HCT116 (cell line): ENCODE measurements at regions not wholly inside any gene's neighbourhood (a gene's known extent, or its start where the extent isn't known, plus 50 kb on each side); places are given as distances from the start of the nearest gene placed in this dataset.

Experiments
- ATAC-seq: fragments of 200-7000 bp; cut with Tn5 transposase; 2 replicates; pipeline ENCODE4 v1.9.1; 2020; ENCODE audit warnings: mild to moderate bottlenecking, moderate library complexity
- BruUV-seq: library from RNA; stranded (reverse); fragments of 400-500 nt; replicated peaks from 2 replicates; lab custom pipeline; 2021; lab: Mats Ljungman, UMichigan
- CTCF ChIA-PET: fragments of 300-600 bp; sonication (Branson Sonifier 250); formaldehyde crosslinking; loops from one replicate; lab custom pipeline; 2021; ENCODE audit warnings: antibody characterized with exemption; lab: Charles Lee
- POLR2A ChIA-PET: fragments of 300-600, 350-600 bp; sonication (Branson Sonifier 250); formaldehyde crosslinking; loops from one replicate; lab custom pipeline; 2021; ENCODE audit warnings: antibody characterized with exemption; lab: Charles Lee
- RAD21 ChIA-PET, 2 experiments: fragments of 300-600 bp; sonication (Branson Sonifier 250); formaldehyde crosslinking; loops; one replicate each; lab custom pipeline; 2023; ENCODE audit warnings: low total read pairs in 2 of 2; ENCODE audit not compliant: uncharacterized antibody in 2 of 2, unreplicated experiment in 2 of 2, low non-redundant PET in 1 of 2; lab: Charles Lee
- DNase-seq: peaks from one replicate; pipeline ENCODE4 v3.0.0-alpha.2; 2010; ENCODE audit warnings: low read depth, low spot score
- H2AFZ ChIP-seq: fragments of 200-600 bp; shearing (Covaris generic), sonication (generic); 2 replicates; pipeline ENCODE4 v1.6.1; 2017; ENCODE audit warnings: low read depth, mixed run types, mixed read lengths, antibody characterized with exemption, low read length; ENCODE audit not compliant: poor library complexity, severe bottlenecking
- H3K27ac ChIP-seq: 2 replicates; pipeline ENCODE4 v1.5.1; 2012; ENCODE audit warnings: low read depth, low read length
- H3K27me3 ChIP-seq: fragments of 200-600 bp; sonication (generic); 2 replicates; pipeline ENCODE4 v1.6.1; 2016; ENCODE audit warnings: mixed run types, low read length, mixed read lengths; ENCODE audit not compliant: insufficient read depth
- H3K36me3 ChIP-seq, 2 experiments: fragments of 200-500 bp in 1 of 2; fragments of 200-600 bp in 1 of 2; sonication (Bioruptor generic) in 1 of 2; sonication (generic) in 1 of 2; 2 replicates each; pipeline versions ENCODE4 v1.5.1 to v1.6.1; 2014 to 2016; ENCODE audit warnings: low read length in 2 of 2, inconsistent platforms in 1 of 2, mixed read lengths in 1 of 2, mixed run types in 1 of 2; ENCODE audit not compliant: insufficient read depth in 2 of 2, control insufficient read depth in 1 of 2
- H3K4me1 ChIP-seq, 2 experiments: fragments of 200-600 bp in 1 of 2; sonication (generic) in 1 of 2; 2 replicates each; pipeline versions ENCODE4 v1.5.1 to v1.6.1; 2012 to 2017; ENCODE audit warnings: low read length in 2 of 2, inconsistent platforms in 1 of 2, mild to moderate bottlenecking in 1 of 2, mixed read lengths in 1 of 2, mixed run types in 1 of 2, moderate library complexity in 1 of 2; ENCODE audit not compliant: insufficient read depth in 2 of 2, control insufficient read depth in 1 of 2
- H3K4me2 ChIP-seq: fragments of 200-600 bp; sonication (generic); 2 replicates; pipeline ENCODE4 v1.6.1; 2017; ENCODE audit warnings: mixed run types, low read length, mixed read lengths
- H3K4me3 ChIP-seq, 2 experiments: fragments of 200-600 bp in 1 of 2; sonication (generic) in 1 of 2; replicated peaks in 1 of 2; 2 replicates each; pipeline ENCODE4 v1.5.1; 2011 to 2016; ENCODE audit warnings: low read length in 2 of 2, control low read depth in 1 of 2, low read depth in 1 of 2, mild to moderate bottlenecking in 1 of 2, mixed read lengths in 1 of 2, mixed run types in 1 of 2
- H3K79me2 ChIP-seq: fragments of 200-600 bp; sonication (generic); 2 replicates; pipeline ENCODE4 v1.6.1; 2017; ENCODE audit warnings: mild to moderate bottlenecking, mixed run types, low read length, moderate library complexity, mixed read lengths; ENCODE audit not compliant: insufficient read depth
- H3K9ac ChIP-seq: fragments of 200-600 bp; sonication (generic); 2 replicates; pipeline ENCODE4 v1.6.1; 2016; ENCODE audit warnings: low read length, mixed read lengths
- H3K9me2 ChIP-seq: fragments of 200-600 bp; sonication (generic), shearing (Covaris generic); 2 replicates; pipeline ENCODE4 v1.6.1; 2017; ENCODE audit warnings: mixed run types, mild to moderate bottlenecking, moderate library complexity; ENCODE audit not compliant: insufficient read depth
- H3K9me3 ChIP-seq, 2 experiments: fragments of 200-500 bp in 1 of 2; fragments of 200-600 bp in 1 of 2; sonication (Bioruptor generic) in 1 of 2; sonication (generic) in 1 of 2; 2 replicates each; pipeline ENCODE4 v1.6.1; 2014 to 2017; ENCODE audit warnings: low read length in 2 of 2, mixed read lengths in 2 of 2, inconsistent platforms in 1 of 2, low read depth in 1 of 2, mild to moderate bottlenecking in 1 of 2, mixed run types in 1 of 2, moderate library complexity in 1 of 2; ENCODE audit not compliant: control insufficient read depth in 1 of 2, insufficient read depth in 1 of 2
- H4K20me1 ChIP-seq: fragments of 200-600 bp; sonication (generic), shearing (Covaris generic); 2 replicates; pipeline ENCODE4 v1.6.1; 2017; ENCODE audit warnings: mixed run types, mild to moderate bottlenecking, moderate library complexity; ENCODE audit not compliant: insufficient read depth
- ATF3 ChIP-seq: IDR thresholded peaks from 2 replicates; pipeline ENCODE4 v1.6.1; 2012
- ELF1 ChIP-seq: IDR thresholded peaks from 2 replicates; pipeline ENCODE4 v1.6.1; 2012; ENCODE audit warnings: low read depth, borderline replicate concordance
- POLR2A ChIP-seq: IDR thresholded peaks from 2 replicates; pipeline ENCODE4 v1.7.0; 2011; ENCODE audit warnings: borderline replicate concordance; ENCODE audit not compliant: insufficient read depth, insufficient read length; ENCODE audit errors: extremely low read depth
- POLR2AphosphoS5 ChIP-seq: IDR thresholded peaks from 2 replicates; pipeline ENCODE4 v1.6.1; 2011; ENCODE audit warnings: mild to moderate bottlenecking, low read depth, low read length, moderate library complexity
- REST ChIP-seq: IDR thresholded peaks from 2 replicates; pipeline ENCODE4 v1.6.1; 2012; ENCODE audit warnings: low read depth
- YY1 ChIP-seq: IDR thresholded peaks from 2 replicates; pipeline ENCODE4 v1.6.1; 2011; ENCODE audit warnings: low read length, low read depth, moderate library complexity, mild to moderate bottlenecking; ENCODE audit not compliant: insufficient replicate concordance; ENCODE audit errors: extremely low read depth
- ZFX ChIP-seq: fragments of 450-650 bp; IDR thresholded peaks from 2 replicates; pipeline ENCODE4 v1.6.1; 2017
- ZNF274 ChIP-seq: fragments of 200-500 bp; sonication (Bioruptor generic); IDR thresholded peaks from 2 replicates; pipeline ENCODE4 v1.6.1; 2014; ENCODE audit warnings: mild to moderate bottlenecking, low read depth, low read length, inconsistent platforms
- intact Hi-C: fragments of 100-400 bp; cut with micrococcal nuclease; formaldehyde crosslinking; loops from 2 replicates; pipeline ENCODE4 v1.10.0; 2022

GRCh38 chr20:59413326-59413865, 113.0 kb downstream of the EDN3 start:
- Histone ChIP-seq H3K36me3 (no peaks in the 10 kb centered on the region), H3K4me2 (no peak overlapping the region), H2AFZ (no peak overlapping the region), H3K79me2 (no peaks in the 10 kb centered on the region), H3K4me1 (no peaks in the 10 kb centered on the region), H3K9ac (no peak overlapping the region), H3K4me3 (no peak overlapping the region), H3K27ac (no peak overlapping the region), H4K20me1 (no peaks in the 10 kb centered on the region), H3K9me3 (no peaks in the 10 kb centered on the region), H3K27me3 (peaks cover 14% of the 10 kb centered on the region), H3K9me2 (no peaks in the 10 kb centered on the region)
- ATAC-seq (no peak), DNase-seq (no peak)
- CTCF ChIA-PET = no interaction called here
- BruUV-seq = no TSS peak
- RAD21 ChIA-PET = no interaction called here
- POLR2A ChIA-PET = no interaction called here
- intact Hi-C loops = no loop called here
- no peak for TF ChIP-seq ELF1
- TF ChIP-seq, all 23 proteins: peak for 0

- POLR2A ChIA-PET = no interaction called here
These were observed 114.7 kb downstream of the EDN3 start for GRCh38 chr20:59414936-59415623.

More at GRCh38 chr20:59414936-59415623, 114.7 kb downstream of the EDN3 start:
- no peaks in the 10 kb centered on the region for H3K4me1 ChIP-seq
- no peak overlapping the region for H2AFZ ChIP-seq
- no peak overlapping the region for H3K4me3 ChIP-seq
- DNase-seq (no peak), ATAC-seq (no peak)
- no peaks in the 10 kb centered on the region for H3K9me3 ChIP-seq
- H3K27ac ChIP-seq = no peak overlapping the region
- BruUV-seq = no TSS peak
- H3K79me2 ChIP-seq = no peaks in the 10 kb centered on the region
- no peaks in the 10 kb centered on the region for H4K20me1 ChIP-seq
- H3K9ac ChIP-seq = no peak overlapping the region
- CTCF ChIA-PET = no interaction called here
- TF ChIP-seq YY1 (no peak), ZFX (no peak), POLR2AphosphoS5 (no peak), POLR2A (no peak), ATF3 (no peak), ZNF274 (no peak), REST (no peak)
- TF ChIP-seq, all 23 proteins: peak for 0
- intact Hi-C loops = no loop called here
- H3K36me3 ChIP-seq = no peaks in the 10 kb centered on the region
- H3K4me2 ChIP-seq = no peak overlapping the region
- H3K27me3 ChIP-seq = peaks cover 30% of the 10 kb centered on the region
- RAD21 ChIA-PET = no interaction called here
- H3K9me2 ChIP-seq = no peaks in the 10 kb centered on the region
